Ascending aorta (tissue), 2 donors: ENCODE measurements at regions not wholly inside any gene's neighbourhood (a gene's known extent, or its start where the extent isn't known, plus 50 kb on each side); places are given as distances from the start of the nearest gene placed in this dataset.
"Not testable (repeated sequence)": the region's sequence is repeated elsewhere in the genome, so short reads cannot be mapped to it uniquely, and the experiment has no call there.

Experiments
- DNase-seq, 2 donors: peaks; one replicate each; pipeline ENCODE4 v3.0.0-alpha.2; 2019; ENCODE audit warnings: low spot score in 2 of 2
- H3K27ac ChIP-seq, 2 donors: fragments of 200-600 bp; sonication (generic); one replicate each; pipeline ENCODE4 v1.5.1; 2016 to 2017; ENCODE audit warnings: mild to moderate bottlenecking in 1 of 2
- H3K27me3 ChIP-seq: fragments of 200-600 bp; sonication (generic); one replicate; pipeline ENCODE4 v1.5.1; 2017
- H3K36me3 ChIP-seq, 2 donors: fragments of 200-600 bp; sonication (generic); one replicate each; pipeline ENCODE4 v1.5.1; 2016
- H3K4me1 ChIP-seq, 2 donors: fragments of 200-600 bp; sonication (generic); one replicate each; pipeline ENCODE4 v1.5.1; 2016 to 2017; ENCODE audit warnings: mild to moderate bottlenecking in 1 of 2
- H3K4me3 ChIP-seq, 2 donors: fragments of 200-600 bp; sonication (generic); one replicate each; pipeline ENCODE4 v1.5.1; 2016 to 2017; ENCODE audit warnings: mild to moderate bottlenecking in 1 of 2
- H3K9me3 ChIP-seq, 2 donors: fragments of 200-600 bp; sonication (generic); one replicate each; pipeline ENCODE4 v1.5.1; 2016
- CTCF ChIP-seq, 3 experiments: fragments of 200-600 bp in 2 of 3; fragments of 450-650 bp in 1 of 3; sonication (generic) in 2 of 3; IDR thresholded peaks; one replicate each; pipeline ENCODE4 v1.5.1; 2016 to 2019; ENCODE audit warnings: antibody characterized with exemption in 3 of 3, mild to moderate bottlenecking in 1 of 3, moderate library complexity in 1 of 3
- intact Hi-C: fragments of 100-400 bp; cut with DNase I; formaldehyde crosslinking; loops from one replicate; pipeline ENCODE4 v1.15.1; 2023

GRCh38 chr1:182226618-182227017 is 165.0 kb downstream of the GLUL start:
- Histone ChIP-seq H3K36me3 (no peaks in the 10 kb centered on the region), H3K4me3 (no peak overlapping the region), H3K9me3 (peaks cover 0 to 9% of the 10 kb centered on the region in 2 donors), H3K27me3 (no peaks in the 10 kb centered on the region), H3K4me1 (no peaks in the 10 kb centered on the region), H3K27ac (no peak overlapping the region)
- no peak for TF ChIP-seq CTCF (IDR thresholded peaks at IDR 0.05)
- intact Hi-C loops = no loop called here
- DNase-seq = no peak

GRCh38 chr1:182225755-182226154 is 164.2 kb upstream of the ZNF648 start:
- peaks cover 0 to 12% of the 10 kb centered on the region in 2 donors for H3K9me3 ChIP-seq
- DNase-seq, H3K4me3 ChIP-seq, H3K4me1 ChIP-seq, H3K27ac ChIP-seq, H3K36me3 ChIP-seq, H3K27me3 ChIP-seq, intact Hi-C loops: not testable (repeated sequence)

GRCh38 chr1:182221990-182222389 is 160.5 kb upstream of the ZNF648 start:
- DNase-seq, intact Hi-C loops, H3K27me3 ChIP-seq: not testable (repeated sequence)

GRCh38 chr1:182221367-182221766 is 159.9 kb upstream of the ZNF648 start:
- H3K27me3 ChIP-seq, H3K27ac ChIP-seq, H3K4me1 ChIP-seq, H3K36me3 ChIP-seq, DNase-seq, intact Hi-C loops, H3K4me3 ChIP-seq: not testable (repeated sequence)
- H3K9me3 ChIP-seq = peaks cover 0 to 12% of the 10 kb centered on the region in 2 donors

More at GRCh38 chr1:182221990-182222389, 160.5 kb upstream of the ZNF648 start:
- H3K4me1 ChIP-seq, H3K36me3 ChIP-seq, H3K27ac ChIP-seq, H3K4me3 ChIP-seq: not testable (repeated sequence)
- peaks cover 0 to 12% of the 10 kb centered on the region in 2 donors for H3K9me3 ChIP-seq

GRCh38 chr1:182217967-182218366 is 156.5 kb upstream of the ZNF648 start:
- no peak overlapping the region for H3K4me3 ChIP-seq
- no peaks in the 10 kb centered on the region for H3K27me3 ChIP-seq
- H3K36me3 ChIP-seq = no peaks in the 10 kb centered on the region
- no peak for DNase-seq
- no peaks in the 10 kb centered on the region for H3K4me1 ChIP-seq
- no peak for TF ChIP-seq CTCF (IDR thresholded peaks at IDR 0.05)
- H3K27ac ChIP-seq = no peak overlapping the region
- H3K9me3 ChIP-seq = peaks cover 0 to 8% of the 10 kb centered on the region in 2 donors
- intact Hi-C loops = no loop called here

GRCh38 chr1:182217071-182217470 is 155.6 kb upstream of the ZNF648 start:
- H3K4me1 ChIP-seq = no peaks in the 10 kb centered on the region
- TF ChIP-seq CTCF (IDR thresholded peaks at IDR 0.05) = no peak

GRCh38 chr1:182215764-182216163 is 154.3 kb upstream of the ZNF648 start:
- Histone ChIP-seq H3K4me3 (no peak overlapping the region), H3K27ac (no peak overlapping the region), H3K9me3 (no peaks in the 10 kb centered on the region), H3K36me3 (no peaks in the 10 kb centered on the region), H3K4me1 (no peaks in the 10 kb centered on the region), H3K27me3 (no peaks in the 10 kb centered on the region)
- intact Hi-C loops = no loop called here
- no peak for TF ChIP-seq CTCF (IDR thresholded peaks at IDR 0.05)
- no peak for DNase-seq

More at GRCh38 chr1:182217071-182217470, 155.6 kb upstream of the ZNF648 start:
- no peaks in the 10 kb centered on the region for H3K27me3 ChIP-seq
- H3K27ac ChIP-seq = no peak overlapping the region
- no peak overlapping the region for H3K4me3 ChIP-seq
- DNase-seq = no peak
- no peaks in the 10 kb centered on the region for H3K36me3 ChIP-seq
- intact Hi-C loops = no loop called here
- H3K9me3 ChIP-seq = peaks cover 0 to 7% of the 10 kb centered on the region in 2 donors
